Activated CD8-positive, alpha-beta T cell treated with anti-CD3 and anti-CD28 coated beads for 36 hours (primary cell): ENCODE measurements at regions not wholly inside any gene's neighbourhood (a gene's known extent, or its start where the extent isn't known, plus 50 kb on each side); places are given as distances from the start of the nearest gene placed in this dataset.

Experiments used
- ATAC-seq: fragments of 200-7000 bp; cut with Tn5 transposase; one replicate; pipeline ENCODE4 v1.10.0; 2021; ENCODE audit warnings: mild to moderate bottlenecking, moderate library complexity
- CTCF ChIA-PET: fragments of 350-600 bp; sonication (Branson Sonifier 250); formaldehyde crosslinking; loops from one replicate; lab custom pipeline; 2021; ENCODE audit warnings: antibody characterized with exemption; lab: Charles Lee
- POLR2A ChIA-PET: fragments of 350-600 bp; sonication (Branson Sonifier 250); formaldehyde crosslinking; loops from one replicate; lab custom pipeline; 2021; ENCODE audit warnings: antibody characterized with exemption; lab: Charles Lee
- DNase-seq: peaks from one replicate; pipeline ENCODE4 v3.0.0-alpha.2; 2020
- H3K27ac Mint-ChIP-seq: one replicate; pipeline ENCODE4 v1.8.0; 2021; ENCODE audit warnings: mild to moderate bottlenecking, mixed read lengths
- H3K27me3 Mint-ChIP-seq: one replicate; pipeline ENCODE4 v1.8.0; 2021; ENCODE audit warnings: mixed read lengths
- H3K36me3 Mint-ChIP-seq: one replicate; pipeline ENCODE4 v1.8.0; 2021; ENCODE audit warnings: low read depth, mixed read lengths
- H3K4me1 Mint-ChIP-seq: one replicate; pipeline ENCODE4 v1.8.0; 2021; ENCODE audit warnings: low read depth, mixed read lengths
- H3K4me3 Mint-ChIP-seq: one replicate; pipeline ENCODE4 v1.8.0; 2021; ENCODE audit warnings: mild to moderate bottlenecking, moderate library complexity, mixed read lengths
- H3K9me3 Mint-ChIP-seq: one replicate; pipeline ENCODE4 v1.8.0; 2021; ENCODE audit warnings: mixed read lengths
- CTCF ChIP-seq: fragments of 200-600 bp; IDR thresholded peaks from one replicate; pipeline ENCODE4 v1.8.0; 2022; ENCODE audit warnings: antibody characterized with exemption, mild to moderate bottlenecking
- intact Hi-C: fragments of 100-400 bp; cut with micrococcal nuclease; formaldehyde crosslinking; loops from one replicate; pipeline ENCODE4 v1.10.0; 2022

DNA sequence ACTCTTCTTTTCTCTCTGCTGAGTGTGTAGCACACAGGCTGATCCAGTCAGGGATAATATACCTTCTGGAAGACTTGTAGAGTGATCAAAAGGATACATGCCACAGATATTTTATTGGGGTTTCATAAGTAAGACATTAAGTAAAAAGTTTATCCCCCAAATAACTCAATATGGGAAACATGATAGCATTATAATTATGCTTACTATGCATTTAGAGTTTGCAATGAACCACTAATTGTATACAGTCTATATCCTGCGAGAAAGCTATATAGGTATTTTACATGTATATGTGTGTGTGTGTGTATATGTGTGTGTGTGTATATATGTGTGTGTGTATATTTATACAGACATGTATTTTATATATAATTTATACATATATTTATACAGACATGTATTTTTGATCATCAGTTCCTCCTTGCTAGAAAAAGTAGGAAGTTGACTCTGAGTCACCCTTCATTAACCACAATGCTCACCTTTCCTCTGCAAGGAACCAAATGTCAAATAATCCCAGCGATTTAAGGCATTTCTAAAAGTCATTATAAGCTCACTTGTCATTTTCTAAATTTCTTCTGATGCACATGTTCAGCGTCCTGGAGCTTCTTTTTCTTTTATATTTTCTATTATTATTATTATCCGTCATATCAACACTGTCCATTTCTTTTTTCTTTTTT is 312.5 kb upstream of the OBI1 start:
- H3K27me3 Mint-ChIP-seq: peaks cover 9% of the 10 kb centered on the region
- POLR2A ChIA-PET: no interaction called here
- TF ChIP-seq CTCF: no peak
- H3K4me3 Mint-ChIP-seq: no peak overlapping the region
- H3K9me3 Mint-ChIP-seq: no peaks in the 10 kb centered on the region
- intact Hi-C loops: no loop called here
- DNase-seq (no peak), ATAC-seq (no peak)
- H3K36me3 Mint-ChIP-seq: no peaks in the 10 kb centered on the region
- no peaks in the 10 kb centered on the region for H3K4me1 Mint-ChIP-seq
- CTCF ChIA-PET: interaction anchor here (0.7 kb wide), 1 partner anchor 833 kb away, joined by 3 read pairs; no protein-coding TSS in a partner anchor
- H3K27ac Mint-ChIP-seq: no peak overlapping the region

GRCh38 chr13:78960881-78961280 is 301.9 kb upstream of the OBI1 start:
- H3K36me3 Mint-ChIP-seq: no peaks in the 10 kb centered on the region
- no peaks in the 10 kb centered on the region for H3K4me1 Mint-ChIP-seq
- peaks cover 5% of the 10 kb centered on the region for H3K27me3 Mint-ChIP-seq
- POLR2A ChIA-PET: interaction anchor here (0.7 kb wide), 1 partner anchor 9 kb away, joined by 3 read pairs; no protein-coding TSS in a partner anchor
- no peak for ATAC-seq
- H3K4me3 Mint-ChIP-seq: no peak overlapping the region
- intact Hi-C loops: no loop called here
- TF ChIP-seq CTCF: no peak
- H3K27ac Mint-ChIP-seq: no peak overlapping the region
- no peaks in the 10 kb centered on the region for H3K9me3 Mint-ChIP-seq
- DNase-seq: no peak
- CTCF ChIA-PET: no interaction called here

DNA sequence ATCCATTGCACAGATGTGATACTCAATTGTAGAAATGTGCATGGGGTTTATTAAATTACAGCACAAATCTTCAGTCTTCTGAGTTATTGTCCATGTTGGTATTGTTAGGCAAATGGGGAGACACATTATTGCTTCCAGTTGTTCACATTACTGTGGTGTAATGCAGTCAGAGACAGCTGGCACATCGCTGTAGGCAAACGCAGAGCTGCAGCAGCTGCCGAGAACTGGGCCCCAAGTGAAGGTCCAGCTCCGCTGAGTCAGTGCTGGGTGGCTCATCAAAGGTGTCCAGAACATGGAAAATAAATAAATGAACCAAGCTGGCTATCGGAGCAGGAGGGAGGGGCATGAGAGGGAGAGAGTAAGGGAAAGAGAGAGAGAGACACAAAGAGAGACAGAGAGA is 299.1 kb upstream of the OBI1 start:
- Mint-ChIP-seq H3K9me3 (no peaks in the 10 kb centered on the region), H3K36me3 (no peaks in the 10 kb centered on the region), H3K27ac (no peak overlapping the region), H3K4me3 (no peak overlapping the region), H3K4me1 (no peaks in the 10 kb centered on the region), H3K27me3 (peaks cover 10% of the 10 kb centered on the region)
- TF ChIP-seq CTCF: no peak
- intact Hi-C loops: no loop called here
- DNase-seq (no peak), ATAC-seq (no peak)
- ChIA-PET POLR2A (no interaction called here), CTCF (no interaction called here)

DNA sequence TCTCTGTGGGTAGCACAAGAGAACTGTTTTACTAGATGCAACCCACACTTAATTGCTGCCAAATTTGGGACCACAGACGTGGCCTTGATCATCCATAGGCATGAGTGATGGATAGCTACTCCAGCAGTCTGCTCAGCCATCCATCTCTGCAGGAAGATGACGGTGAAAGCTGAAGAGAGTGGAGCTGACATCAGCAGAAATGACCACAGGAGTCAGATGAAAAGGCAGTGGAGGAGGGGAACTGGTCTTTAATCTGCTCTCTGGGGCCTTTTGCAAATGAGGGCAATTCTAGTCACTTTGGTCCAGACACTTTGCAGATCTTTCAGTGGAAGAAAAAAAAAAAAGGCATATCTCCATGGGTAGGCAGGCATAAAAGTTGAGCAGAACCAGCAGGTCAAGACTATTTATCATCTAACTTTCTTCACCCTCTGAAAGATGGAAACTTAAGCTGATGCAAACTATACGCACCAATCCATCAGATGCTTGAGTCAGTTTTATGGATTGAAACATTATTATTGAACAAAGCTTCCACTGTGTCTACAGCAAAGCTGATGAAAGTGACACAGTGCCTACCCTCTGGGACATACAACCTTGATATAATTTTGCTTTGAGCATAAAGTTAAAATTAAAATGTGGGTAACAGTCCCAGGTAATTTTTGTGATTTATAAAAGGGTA is 281.6 kb upstream of the OBI1 start:
- TF ChIP-seq CTCF: no peak
- H3K27ac Mint-ChIP-seq: no peak overlapping the region
- ChIA-PET CTCF (interaction anchor here (0.8 kb wide), 1 partner anchor 38 kb away, joined by 3 read pairs; no protein-coding TSS in a partner anchor), POLR2A (interaction anchor here (0.6 kb wide), 1 partner anchor 22 kb away, joined by 3 read pairs; no protein-coding TSS in a partner anchor)
- H3K9me3 Mint-ChIP-seq: no peaks in the 10 kb centered on the region
- no peak overlapping the region for H3K4me3 Mint-ChIP-seq
- ATAC-seq (no peak), DNase-seq (no peak)
- no peaks in the 10 kb centered on the region for H3K4me1 Mint-ChIP-seq
- H3K27me3 Mint-ChIP-seq: no peaks in the 10 kb centered on the region
- intact Hi-C loops: no loop called here
- no peaks in the 10 kb centered on the region for H3K36me3 Mint-ChIP-seq

DNA sequence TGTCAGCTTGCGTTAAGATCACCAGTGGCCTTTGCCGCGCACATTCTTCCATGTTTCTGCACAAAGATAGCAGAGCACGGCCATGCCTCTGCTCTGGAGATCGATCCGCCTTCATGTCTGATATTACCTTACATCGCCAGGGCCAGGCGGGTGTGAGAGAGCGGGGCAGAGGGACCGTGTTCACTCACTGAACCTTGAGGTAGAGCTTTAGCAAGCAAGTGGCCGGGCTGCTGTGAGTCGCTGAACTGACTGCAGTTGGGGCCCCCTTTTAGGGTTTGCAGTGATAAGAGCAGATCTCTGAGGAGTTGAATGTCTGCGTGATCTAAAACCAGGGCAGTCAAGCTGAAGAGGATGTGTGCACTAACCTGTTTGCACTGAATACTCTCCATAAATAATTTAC is 275.4 kb upstream of the OBI1 start:
- DNase-seq (no peak), ATAC-seq (no peak)
- Mint-ChIP-seq H3K9me3 (no peaks in the 10 kb centered on the region), H3K27me3 (no peaks in the 10 kb centered on the region), H3K36me3 (no peaks in the 10 kb centered on the region), H3K4me1 (no peaks in the 10 kb centered on the region), H3K4me3 (no peak overlapping the region), H3K27ac (no peak overlapping the region)
- ChIA-PET POLR2A (no interaction called here), CTCF (interaction anchor here (1.1 kb wide), 1 partner anchor 44 kb away, joined by 3 read pairs; no protein-coding TSS in a partner anchor)
- intact Hi-C loops: no loop called here
- no peak for TF ChIP-seq CTCF
